ENCODE measurements at regions not wholly inside any gene's neighbourhood (a gene's known extent, or its start where the extent isn't known, plus 50 kb on each side); places are given as distances from the start of the nearest gene placed in this dataset.
"Not testable (repeated sequence)": the region's sequence is repeated elsewhere in the genome, so short reads cannot be mapped to it uniquely, and the experiment has no call there.

GRCh38 chr10:125605167-125605566 lies 77.8 kb downstream of the TEX36 start:
- no peak for DNase-seq

DNA sequence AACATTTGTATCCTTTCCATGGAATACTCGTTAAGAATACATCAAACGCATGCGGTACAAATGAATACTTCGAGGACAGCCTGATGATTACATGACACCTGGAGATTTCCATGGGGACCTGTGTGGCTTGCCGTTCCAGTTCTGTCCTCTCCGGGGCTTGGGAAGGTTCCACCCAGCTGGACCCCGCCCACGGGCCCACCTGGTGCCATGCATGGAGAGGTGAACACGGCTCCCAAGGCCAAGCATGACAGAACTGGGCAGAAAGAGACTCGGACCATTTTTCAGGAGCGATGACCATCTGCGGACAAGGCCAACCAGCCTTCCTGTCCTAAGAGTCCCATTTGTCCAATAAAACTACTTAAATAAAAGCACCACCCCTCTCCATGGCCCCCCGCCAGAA lies 80.1 kb downstream of the TEX36 start:
- no peak for DNase-seq

- DNase-seq = no peak
Observed at GRCh38 chr10:125599194-125599593, 83.8 kb downstream of the TEX36 start.

GRCh38 chr10:125595911-125596310 lies 87.1 kb downstream of the TEX36 start:
- no peak for DNase-seq

DNA sequence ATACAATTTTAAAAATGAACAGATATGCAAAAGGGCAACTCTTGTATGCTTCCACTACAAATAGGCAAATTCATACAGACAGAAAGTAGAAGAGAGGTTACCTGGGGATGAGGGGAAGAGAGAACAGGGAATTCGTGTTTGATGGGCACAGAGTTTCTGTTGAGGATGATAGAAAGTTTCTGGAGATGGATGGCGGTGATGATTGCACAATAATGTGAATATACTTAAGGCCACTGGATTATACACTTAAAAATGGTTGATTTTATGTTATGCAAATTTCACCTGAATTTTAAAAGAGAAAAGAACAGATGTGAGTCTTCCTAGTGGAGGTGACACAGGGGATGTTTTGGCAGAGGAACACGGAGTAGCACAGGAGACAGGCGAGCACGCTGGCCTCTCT lies 89.3 kb downstream of the TEX36 start:
- no peak for DNase-seq

GRCh38 chr10:125592897-125593296 lies 90.1 kb downstream of the TEX36 start:
- DNase-seq = no peak

- DNase-seq = no peak
Observed at GRCh38 chr10:125591886-125592285, 91.1 kb downstream of the TEX36 start.

DNA sequence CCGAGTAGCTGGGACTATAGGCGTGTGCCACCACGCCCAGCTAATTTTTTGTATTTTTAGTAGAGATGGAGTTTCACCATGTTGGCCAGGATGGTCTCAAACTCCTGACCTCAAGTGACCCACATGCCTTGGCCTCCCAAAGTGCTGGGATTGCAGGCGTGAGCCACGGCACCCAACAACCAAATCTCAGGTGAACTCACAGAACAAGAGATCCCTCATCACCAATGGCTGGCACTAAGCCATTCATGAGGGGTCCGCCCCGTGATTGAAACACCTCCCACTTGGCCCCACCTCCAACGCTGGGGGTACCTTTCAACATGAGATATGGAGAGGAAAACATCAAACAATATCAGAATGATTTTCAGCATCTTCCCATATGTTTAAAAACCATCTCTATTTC lies 94.2 kb downstream of the TEX36 start:
- not testable (repeated sequence) for DNase-seq

- no peak for DNase-seq
Observed at GRCh38 chr10:125584954-125585353, 98.0 kb downstream of the TEX36 start.

DNA sequence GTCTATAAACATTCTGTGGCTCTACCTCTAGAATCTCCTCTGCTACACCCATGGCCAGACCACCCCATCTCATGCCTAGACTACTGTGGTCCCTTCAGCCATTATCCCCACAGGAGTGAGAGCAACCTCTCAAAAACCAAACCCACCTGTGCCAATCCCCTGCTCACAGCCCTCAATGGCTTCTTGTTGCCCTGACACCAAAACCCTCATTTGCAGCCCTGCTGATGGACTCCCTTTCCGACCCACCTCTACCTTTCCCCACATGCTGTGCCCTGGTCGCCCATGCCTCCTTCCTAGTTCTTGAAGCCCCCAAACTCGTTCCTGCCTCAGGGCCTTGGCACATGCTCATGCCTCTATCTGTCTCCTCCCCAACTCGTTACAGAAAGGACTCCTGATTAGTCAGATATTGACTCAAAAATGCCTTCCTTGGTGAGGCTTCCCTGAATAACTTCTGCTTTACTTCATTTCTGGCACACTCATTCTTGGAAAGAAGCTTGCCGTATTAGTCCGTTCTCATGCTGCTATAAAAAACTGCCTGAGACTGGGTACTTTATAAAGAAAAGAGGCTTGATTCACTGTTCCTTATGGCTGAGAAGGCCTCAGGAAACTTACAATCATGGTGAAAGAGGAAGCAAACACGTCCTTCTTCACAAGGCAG lies 104.2 kb downstream of the TEX36 start:
- DNase-seq = no peak

DNA sequence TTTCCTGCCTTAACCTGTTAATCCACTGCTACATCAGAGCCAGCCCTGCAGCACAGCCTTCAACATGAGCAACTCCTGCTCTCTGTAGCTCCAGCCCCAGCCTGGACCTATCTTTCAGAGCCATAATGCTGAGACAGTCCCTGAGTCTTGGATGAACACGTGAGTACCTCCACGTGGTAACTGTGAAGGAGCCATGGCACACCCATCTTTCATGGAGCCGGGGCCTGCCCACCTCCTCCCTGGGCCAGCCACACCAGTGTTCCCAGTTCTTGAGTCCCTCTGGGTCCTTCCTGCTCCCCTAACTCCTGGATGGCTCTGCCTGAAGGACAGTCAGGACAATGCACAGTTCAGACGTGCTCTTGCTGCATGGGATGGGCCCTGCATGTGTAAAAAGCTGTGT lies 107.1 kb downstream of the TEX36 start:
- no peak for DNase-seq

DNA sequence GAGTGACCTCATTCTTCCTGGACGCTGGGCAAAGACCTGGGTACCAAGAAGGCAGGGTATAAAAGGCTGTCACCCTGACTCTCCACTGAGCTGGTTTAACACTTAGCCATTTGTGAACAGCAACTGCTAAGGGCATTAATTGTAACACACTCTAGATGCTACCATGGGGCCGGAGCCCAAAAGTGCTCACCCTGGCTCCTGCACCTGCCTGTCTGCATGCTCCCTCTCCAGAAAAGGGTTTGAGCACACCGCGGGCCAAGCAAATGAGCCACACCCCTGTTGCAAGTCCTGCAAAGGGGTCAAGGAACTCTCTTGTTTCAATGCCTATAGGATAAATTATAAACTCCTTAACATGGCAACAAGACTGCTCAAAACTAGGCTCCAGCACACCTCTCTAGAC lies 114.8 kb downstream of the TEX36 start:
- no peak for DNase-seq

- no peak for DNase-seq
Observed at GRCh38 chr10:125567529-125567928, 115.4 kb downstream of the TEX36 start.

DNA sequence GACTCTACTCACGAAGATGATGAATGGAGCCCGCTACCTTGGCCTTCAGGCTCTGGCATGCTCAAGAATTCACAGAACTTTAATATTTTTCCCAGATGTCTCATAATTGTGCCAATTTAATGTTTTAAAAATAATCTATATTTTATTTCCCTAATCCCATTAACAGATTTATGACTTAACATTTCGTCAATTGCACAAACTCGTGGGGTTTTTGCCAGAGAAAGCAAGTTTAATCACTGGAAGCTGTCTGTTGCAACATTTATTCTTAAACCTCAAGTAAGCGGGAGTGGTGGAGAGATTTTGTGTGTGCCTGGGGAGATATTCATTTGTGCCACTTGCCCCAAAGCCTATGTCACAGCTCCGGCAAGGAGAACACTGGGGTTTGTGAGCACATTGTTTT lies 117.9 kb downstream of the TEX36 start:
- no peak for DNase-seq

DNA sequence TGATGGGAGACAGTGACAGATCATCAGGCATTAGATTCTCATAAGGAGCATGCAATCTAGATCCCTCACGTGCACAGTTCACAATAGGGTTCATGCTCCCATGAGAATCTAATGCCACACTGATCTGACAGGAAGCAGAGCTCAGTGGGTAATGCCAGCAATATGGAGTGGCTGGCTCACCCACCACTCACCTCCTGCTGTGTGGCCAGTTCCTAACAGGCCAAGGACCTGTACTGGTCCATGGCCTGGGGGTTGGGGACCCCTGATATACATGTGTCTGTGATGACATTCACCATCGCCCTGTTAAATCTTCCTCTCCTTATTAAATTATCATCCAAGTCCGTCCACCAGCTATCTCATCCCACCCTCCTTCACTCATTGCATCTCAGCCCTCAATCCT lies 118.4 kb downstream of the TEX36 start:
- DNase-seq = no peak

GRCh38 chr10:125562737-125563136 lies 120.2 kb downstream of the TEX36 start:
- no peak for DNase-seq

DNA sequence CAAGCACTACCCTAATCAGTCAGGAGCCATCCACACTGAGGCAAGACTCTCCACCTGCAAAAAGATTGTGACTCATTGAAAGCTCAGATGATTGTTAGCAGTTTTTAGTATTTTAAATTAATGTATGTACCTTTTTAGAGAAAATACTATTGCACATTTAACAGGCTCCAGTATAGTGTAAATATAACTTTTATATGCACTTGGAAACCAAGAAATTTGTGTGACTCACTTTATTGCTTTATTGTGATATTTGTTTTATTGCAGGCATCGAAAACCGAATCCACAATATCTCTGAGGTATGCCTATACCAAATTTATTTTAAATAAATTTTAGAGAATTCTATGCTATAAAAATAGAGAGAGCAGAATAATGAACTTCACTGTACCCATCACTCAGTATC lies 122.0 kb downstream of the TEX36 start:
- DNase-seq = no peak

- DNase-seq = no peak
Observed at GRCh38 chr10:125559210-125559609, 123.8 kb downstream of the TEX36 start.

GRCh38 chr10:125557801-125558505 lies 125.0 kb downstream of the TEX36 start:
- DNase-seq = no peak

- no peak for DNase-seq
Observed at GRCh38 chr10:125557311-125557710, 125.7 kb downstream of the TEX36 start.

- DNase-seq = no peak
Observed at GRCh38 chr10:125556882-125557281, 126.1 kb downstream of the TEX36 start.

DNA sequence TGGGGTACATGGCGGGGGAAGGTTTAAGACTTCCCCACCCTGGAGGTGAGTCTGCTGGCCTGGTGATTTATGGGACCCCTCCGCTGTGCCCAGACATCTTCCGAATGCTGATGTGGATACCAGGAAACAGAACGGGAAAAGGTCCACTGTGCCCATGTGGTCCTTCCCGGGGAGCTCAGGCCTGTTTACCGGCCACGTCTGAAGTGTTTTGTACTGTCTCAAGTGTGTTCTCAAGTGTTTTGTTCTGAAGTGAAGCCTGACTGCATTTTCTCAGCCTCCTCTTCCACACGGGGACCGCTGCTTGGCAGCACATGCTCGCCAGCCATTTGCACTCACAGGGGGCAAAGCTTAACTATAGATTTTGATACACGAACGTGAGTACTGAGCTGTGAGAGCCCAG lies 127.2 kb downstream of the TEX36 start:
- no peak for DNase-seq

DNA sequence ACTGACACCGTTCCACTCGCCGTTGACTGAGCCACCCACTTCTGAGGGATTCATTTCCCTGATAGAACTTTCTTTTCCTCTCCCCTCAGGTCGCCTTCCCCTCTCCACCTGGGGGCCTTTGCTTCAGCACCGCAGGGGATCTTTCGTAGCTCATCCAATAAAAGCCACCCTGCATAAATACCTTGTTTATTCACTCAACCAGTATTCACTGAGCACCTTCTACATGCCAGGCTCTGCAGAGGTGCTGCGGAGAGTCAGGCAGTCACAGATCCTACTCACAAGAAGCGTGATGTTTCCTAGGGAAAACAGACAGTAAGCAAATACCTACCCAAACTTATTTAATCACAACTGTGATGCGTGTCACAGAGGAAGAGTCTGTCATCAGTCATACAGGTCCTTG lies 127.7 kb downstream of the TEX36 start:
- DNase-seq = no peak

DNA sequence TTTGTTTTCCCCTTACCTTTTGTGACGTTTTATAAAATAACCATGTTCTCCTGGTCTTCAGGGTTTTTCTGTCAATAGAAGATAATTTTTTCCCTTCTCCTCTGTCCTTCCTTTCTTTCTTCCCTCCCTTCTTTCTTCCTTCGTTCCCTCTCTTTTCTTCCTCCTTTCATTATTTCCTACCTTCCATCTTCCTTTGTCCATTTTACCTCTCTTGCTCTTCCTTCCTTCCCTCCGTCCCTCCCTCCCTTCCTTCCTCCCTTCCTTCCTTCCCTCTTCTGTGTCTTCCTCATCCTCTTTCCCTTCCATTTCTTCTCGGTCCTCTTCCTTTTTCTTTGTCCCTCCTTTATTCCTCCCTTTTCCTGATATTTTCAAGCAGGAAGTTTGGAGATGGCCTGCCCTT lies 128.2 kb downstream of the TEX36 start:
- DNase-seq = no peak
